ENCODE measurements at regions not wholly inside any gene's neighbourhood (a gene's known extent, or its start where the extent isn't known, plus 50 kb on each side); places are given as distances from the start of the nearest gene placed in this dataset.

- Histone ChIP-seq H3K9me3 (ENCODE audit: control insufficient read depth in 2 of 2, insufficient read depth in 1 of 2, low read length in 1 of 2) (no peaks in the 10 kb centered on the region), H3K27me3 (ENCODE audit: control insufficient read depth in 2 of 2, insufficient read depth in 1 of 2, low read length in 1 of 2) (no peaks in the 10 kb centered on the region), H3K4me3 (ENCODE audit: low read length in 2 of 2) (no peak overlapping the region), H3K36me3 (ENCODE audit: control insufficient read depth in 2 of 2, insufficient read depth in 2 of 2, low read length in 1 of 2) (no peaks in the 10 kb centered on the region), H3K4me1 (ENCODE audit: control insufficient read depth in 2 of 2, insufficient read depth in 2 of 2, low read length in 2 of 2) (peaks cover 0 to 2% of the 10 kb centered on the region in 2 donors), H3K27ac (ENCODE audit: low read depth in 1 of 2, low read length in 1 of 2) (no peak overlapping the region)
- 81% methylated on average over 4 of the region's 4 CpGs for WGBS
- DNase-seq (ENCODE audit: low read depth in 6 of 9, low spot score in 9 of 9) = no peak
These were observed 540.8 kb downstream of the SOX6 start for GRCh38 chr11:15815246-15816195.

- H3K4me3 ChIP-seq (ENCODE audit: low read length in 2 of 2) = no peak overlapping the region
- peak overlapping the region in 1 of 2 donors; percentile 42 for H3K27ac ChIP-seq (ENCODE audit: low read depth in 1 of 2, low read length in 1 of 2)
- no peaks in the 10 kb centered on the region for H3K9me3 ChIP-seq (ENCODE audit: control insufficient read depth in 2 of 2, insufficient read depth in 1 of 2, low read length in 1 of 2)
- no peaks in the 10 kb centered on the region for H3K36me3 ChIP-seq (ENCODE audit: control insufficient read depth in 2 of 2, insufficient read depth in 2 of 2, low read length in 1 of 2)
- WGBS = 89% methylated on average over 2 of the region's 2 CpGs
- H3K4me1 ChIP-seq (ENCODE audit: control insufficient read depth in 2 of 2, insufficient read depth in 2 of 2, low read length in 2 of 2) = peaks cover 0 to 2% of the 10 kb centered on the region in 2 donors
- no peaks in the 10 kb centered on the region for H3K27me3 ChIP-seq (ENCODE audit: control insufficient read depth in 2 of 2, insufficient read depth in 1 of 2, low read length in 1 of 2)
- DNase-seq (ENCODE audit: low read depth in 6 of 9, low spot score in 9 of 9) = peak in 1 of 9 donors; percentile 27
These were observed 540.0 kb downstream of the SOX6 start for GRCh38 chr11:15816260-15816871.

- no peaks in the 10 kb centered on the region for H3K27me3 ChIP-seq (ENCODE audit: control insufficient read depth in 2 of 2, insufficient read depth in 1 of 2, low read length in 1 of 2)
- 95% methylated on average over 5 of the region's 5 CpGs for WGBS
- H3K9me3 ChIP-seq (ENCODE audit: control insufficient read depth in 2 of 2, insufficient read depth in 1 of 2, low read length in 1 of 2) = no peaks in the 10 kb centered on the region
- H3K4me3 ChIP-seq (ENCODE audit: low read length in 2 of 2) = no peak overlapping the region
- peak overlapping the region in 1 of 2 donors; percentile 18 for H3K27ac ChIP-seq (ENCODE audit: low read depth in 1 of 2, low read length in 1 of 2)
- H3K4me1 ChIP-seq (ENCODE audit: control insufficient read depth in 2 of 2, insufficient read depth in 2 of 2, low read length in 2 of 2) = peaks cover 0 to 2% of the 10 kb centered on the region in 2 donors
- no peaks in the 10 kb centered on the region for H3K36me3 ChIP-seq (ENCODE audit: control insufficient read depth in 2 of 2, insufficient read depth in 2 of 2, low read length in 1 of 2)
- no peak for DNase-seq (ENCODE audit: low read depth in 6 of 9, low spot score in 9 of 9)
These were observed 539.3 kb downstream of the SOX6 start for GRCh38 chr11:15817001-15817400.

DNA sequence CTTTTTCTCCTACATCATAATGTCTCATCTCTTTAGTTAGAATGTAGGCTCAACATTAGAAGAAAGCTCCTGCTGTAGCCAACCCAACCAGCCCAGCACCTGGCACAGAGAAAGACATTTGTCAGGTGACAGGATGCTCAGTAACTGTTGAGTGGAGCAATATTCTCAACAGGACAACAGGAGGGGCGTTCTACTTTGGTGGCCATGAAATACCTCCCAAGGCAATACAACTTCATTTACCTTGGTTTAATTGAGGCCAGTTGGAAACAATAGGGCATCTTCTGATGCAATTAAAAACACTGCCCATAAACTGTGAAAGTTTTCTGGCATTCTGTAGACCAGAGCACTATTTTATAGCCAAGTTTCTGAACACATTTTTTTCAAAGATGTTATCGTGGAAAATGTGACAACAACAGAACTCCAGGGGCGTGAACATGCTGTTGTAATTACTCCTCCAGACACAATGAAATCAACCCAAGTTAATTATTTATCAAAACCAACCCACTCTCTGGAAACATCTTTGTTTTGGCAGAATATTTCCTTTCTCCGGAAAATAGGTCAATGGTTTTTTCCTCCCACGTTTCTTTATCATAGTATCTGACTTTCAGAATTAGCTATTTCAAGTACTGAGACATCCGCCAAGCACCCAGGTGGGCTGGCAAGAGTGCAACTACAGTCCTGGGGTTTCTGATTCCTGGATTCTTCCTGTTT, 538.1 kb downstream of the SOX6 start:
- no peak overlapping the region for H3K27ac ChIP-seq (ENCODE audit: low read depth in 1 of 2, low read length in 1 of 2)
- H3K27me3 ChIP-seq (ENCODE audit: control insufficient read depth in 2 of 2, insufficient read depth in 1 of 2, low read length in 1 of 2) = no peaks in the 10 kb centered on the region
- 38% methylated on average over 6 of the region's 6 CpGs for WGBS

GRCh38 chr11:15819679-15820286, 536.6 kb downstream of the SOX6 start:
- 35% methylated on average over 8 of the region's 8 CpGs for WGBS
- H3K27me3 ChIP-seq (ENCODE audit: control insufficient read depth in 2 of 2, insufficient read depth in 1 of 2, low read length in 1 of 2) = no peaks in the 10 kb centered on the region
- DNase-seq (ENCODE audit: low read depth in 6 of 9, low spot score in 9 of 9) = peak in 4 of 9 donors; percentile 17 to 44 (median 32)
- H3K27ac ChIP-seq (ENCODE audit: low read depth in 1 of 2, low read length in 1 of 2) = no peak overlapping the region
- peaks cover 0 to 2% of the 10 kb centered on the region in 2 donors for H3K4me1 ChIP-seq (ENCODE audit: control insufficient read depth in 2 of 2, insufficient read depth in 2 of 2, low read length in 2 of 2)
- no peak overlapping the region for H3K4me3 ChIP-seq (ENCODE audit: low read length in 2 of 2)
- H3K9me3 ChIP-seq (ENCODE audit: control insufficient read depth in 2 of 2, insufficient read depth in 1 of 2, low read length in 1 of 2) = no peaks in the 10 kb centered on the region
- H3K36me3 ChIP-seq (ENCODE audit: control insufficient read depth in 2 of 2, insufficient read depth in 2 of 2, low read length in 1 of 2) = no peaks in the 10 kb centered on the region

More for the DNA sequence above, 538.1 kb downstream of the SOX6 start:
- H3K36me3 ChIP-seq (ENCODE audit: control insufficient read depth in 2 of 2, insufficient read depth in 2 of 2, low read length in 1 of 2) = no peaks in the 10 kb centered on the region
- H3K4me3 ChIP-seq (ENCODE audit: low read length in 2 of 2) = no peak overlapping the region
- no peak for DNase-seq (ENCODE audit: low read depth in 6 of 9, low spot score in 9 of 9)
- H3K4me1 ChIP-seq (ENCODE audit: control insufficient read depth in 2 of 2, insufficient read depth in 2 of 2, low read length in 2 of 2) = peaks cover 0 to 2% of the 10 kb centered on the region in 2 donors
- H3K9me3 ChIP-seq (ENCODE audit: control insufficient read depth in 2 of 2, insufficient read depth in 1 of 2, low read length in 1 of 2) = no peaks in the 10 kb centered on the region

DNA sequence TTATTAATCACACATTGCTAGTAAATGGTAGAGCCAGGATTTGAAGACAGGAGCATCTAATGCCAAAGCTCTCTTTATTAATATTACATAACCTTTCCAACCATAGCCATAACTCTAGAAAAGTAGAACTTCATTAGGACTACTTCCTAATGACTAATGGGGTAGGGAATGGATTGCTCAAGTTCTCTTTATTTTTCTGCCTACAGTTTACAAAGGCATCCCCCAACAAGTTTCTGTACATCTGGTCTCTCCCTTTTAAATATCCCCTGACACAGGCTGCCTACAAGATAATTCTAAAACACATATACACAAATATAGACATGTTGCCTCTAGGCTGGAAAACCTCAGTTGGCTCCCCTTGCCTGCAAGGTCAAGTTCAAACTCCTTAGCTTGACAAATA, 534.9 kb downstream of the SOX6 start:
- H3K9me3 ChIP-seq (ENCODE audit: control insufficient read depth in 2 of 2, insufficient read depth in 1 of 2, low read length in 1 of 2) = no peaks in the 10 kb centered on the region
- peaks cover 0 to 2% of the 10 kb centered on the region in 2 donors for H3K4me1 ChIP-seq (ENCODE audit: control insufficient read depth in 2 of 2, insufficient read depth in 2 of 2, low read length in 2 of 2)
- no peaks in the 10 kb centered on the region for H3K27me3 ChIP-seq (ENCODE audit: control insufficient read depth in 2 of 2, insufficient read depth in 1 of 2, low read length in 1 of 2)
- H3K36me3 ChIP-seq (ENCODE audit: control insufficient read depth in 2 of 2, insufficient read depth in 2 of 2, low read length in 1 of 2) = no peaks in the 10 kb centered on the region
- H3K27ac ChIP-seq (ENCODE audit: low read depth in 1 of 2, low read length in 1 of 2) = no peak overlapping the region
- no peak overlapping the region for H3K4me3 ChIP-seq (ENCODE audit: low read length in 2 of 2)
- DNase-seq (ENCODE audit: low read depth in 6 of 9, low spot score in 9 of 9) = no peak

- no peaks in the 10 kb centered on the region for H3K4me1 ChIP-seq (ENCODE audit: control insufficient read depth in 2 of 2, insufficient read depth in 2 of 2, low read length in 2 of 2)
- no peaks in the 10 kb centered on the region for H3K9me3 ChIP-seq (ENCODE audit: control insufficient read depth in 2 of 2, insufficient read depth in 1 of 2, low read length in 1 of 2)
- no peaks in the 10 kb centered on the region for H3K27me3 ChIP-seq (ENCODE audit: control insufficient read depth in 2 of 2, insufficient read depth in 1 of 2, low read length in 1 of 2)
- H3K4me3 ChIP-seq (ENCODE audit: low read length in 2 of 2) = no peak overlapping the region
- no peak overlapping the region for H3K27ac ChIP-seq (ENCODE audit: low read depth in 1 of 2, low read length in 1 of 2)
- DNase-seq (ENCODE audit: low read depth in 6 of 9, low spot score in 9 of 9) = no peak
- no peaks in the 10 kb centered on the region for H3K36me3 ChIP-seq (ENCODE audit: control insufficient read depth in 2 of 2, insufficient read depth in 2 of 2, low read length in 1 of 2)
- 97% methylated on average over 1 of the region's 1 CpG for WGBS
These were observed 532.3 kb downstream of the SOX6 start for GRCh38 chr11:15824060-15824459.

- DNase-seq (ENCODE audit: low read depth in 6 of 9, low spot score in 9 of 9) = no peak
- WGBS = 87% methylated on average over 7 of the region's 7 CpGs
- Histone ChIP-seq H3K4me3 (ENCODE audit: low read length in 2 of 2) (no peak overlapping the region), H3K9me3 (ENCODE audit: control insufficient read depth in 2 of 2, insufficient read depth in 1 of 2, low read length in 1 of 2) (no peaks in the 10 kb centered on the region), H3K36me3 (ENCODE audit: control insufficient read depth in 2 of 2, insufficient read depth in 2 of 2, low read length in 1 of 2) (no peaks in the 10 kb centered on the region), H3K4me1 (ENCODE audit: control insufficient read depth in 2 of 2, insufficient read depth in 2 of 2, low read length in 2 of 2) (no peaks in the 10 kb centered on the region), H3K27ac (ENCODE audit: low read depth in 1 of 2, low read length in 1 of 2) (no peak overlapping the region), H3K27me3 (ENCODE audit: control insufficient read depth in 2 of 2, insufficient read depth in 1 of 2, low read length in 1 of 2) (no peaks in the 10 kb centered on the region)
These were observed 530.2 kb downstream of the SOX6 start for GRCh38 chr11:15825976-15826650.
